ENCODE measurements at regions not wholly inside any gene's neighbourhood (a gene's known extent, or its start where the extent isn't known, plus 50 kb on each side); places are given as distances from the start of the nearest gene placed in this dataset.
A peak's percentile ranks its signal among the peaks of the same experiment; 100 is the strongest.

GRCh38 chr17:77331301-77331864, 190.6 kb downstream of the SEC14L1 start:
- intact Hi-C loops (cut with DNase I) = loop anchor here in 1 of 3 donors (5.0 kb wide), 1 partner anchor 96 kb away; no protein-coding TSS in a partner anchor
- H3K4me3 ChIP-seq = no peak overlapping the region
- ATAC-seq (peak; percentile 82 to 97 (median 92)), DNase-seq (peak; percentile 75 to 99 (median 90)), FAIRE-seq (no peak)
- H3K27me3 ChIP-seq = no peaks in the 10 kb centered on the region
- 14 to 16% methylated on average over 23 of the region's 23 CpGs for WGBS, 2 donors
- H3K36me3 ChIP-seq = no peaks in the 10 kb centered on the region
- H3K4me1 ChIP-seq = no peaks in the 10 kb centered on the region
- peaks cover 0 to 3% (median 0%) of the 10 kb centered on the region in 4 donors for H3K9me3 ChIP-seq
- TF ChIP-seq CTCF (IDR thresholded peaks at IDR 0.05) = peak; percentile 88 to 93 (median 90)
- H3K27ac ChIP-seq = peak overlapping the region in 1 of 4 donors; percentile 2

GRCh38 chr17:77332034-77332971, 191.5 kb downstream of the SEC14L1 start:
- FAIRE-seq (no peak), ATAC-seq (peak in 1 of 4 donors; percentile 8), DNase-seq (peak in 1 of 6 donors; percentile 7)
- H3K4me1 ChIP-seq = no peaks in the 10 kb centered on the region
- WGBS, 2 donors = 72 to 80% methylated on average over 13 of the region's 13 CpGs
- peak overlapping the region in 1 of 4 donors; percentile 2 for H3K27ac ChIP-seq
- TF ChIP-seq CTCF (IDR thresholded peaks at IDR 0.05) = no peak
- no peaks in the 10 kb centered on the region for H3K36me3 ChIP-seq
- intact Hi-C loops (cut with DNase I) = loop anchor here in 1 of 3 donors (5.0 kb wide), 1 partner anchor 95 kb away; no protein-coding TSS in a partner anchor
- peaks cover 0 to 3% (median 0%) of the 10 kb centered on the region in 4 donors for H3K9me3 ChIP-seq
- H3K4me3 ChIP-seq = no peak overlapping the region
- H3K27me3 ChIP-seq = no peaks in the 10 kb centered on the region

- WGBS, 2 donors = 92 to 96% methylated on average over 7 of the region's 7 CpGs
- no peaks in the 10 kb centered on the region for H3K27me3 ChIP-seq
- peaks cover 0 to 3% (median 0%) of the 10 kb centered on the region in 4 donors for H3K9me3 ChIP-seq
- H3K36me3 ChIP-seq = no peaks in the 10 kb centered on the region
- no peak for TF ChIP-seq CTCF (IDR thresholded peaks at IDR 0.05)
- no peak overlapping the region for H3K4me3 ChIP-seq
- no peak for ATAC-seq
- peak in 1 of 6 donors; percentile 4 for DNase-seq
- no peaks in the 10 kb centered on the region for H3K4me1 ChIP-seq
- intact Hi-C loops (cut with DNase I) = loop anchor here in 1 of 3 donors (5.0 kb wide), 1 partner anchor 94 kb away; no protein-coding TSS in a partner anchor
- no peak overlapping the region for H3K27ac ChIP-seq
- FAIRE-seq = no peak
Observed at GRCh38 chr17:77332981-77333685, 192.4 kb downstream of the SEC14L1 start.

GRCh38 chr17:77337150-77337549, 196.4 kb downstream of the SEC14L1 start:
- no peaks in the 10 kb centered on the region for H3K27me3 ChIP-seq
- DNase-seq (peak in 1 of 6 donors; percentile 2), ATAC-seq (no peak), FAIRE-seq (no peak)
- no peak for TF ChIP-seq CTCF (IDR thresholded peaks at IDR 0.05)
- intact Hi-C loops (cut with DNase I) = no loop called here
- H3K4me3 ChIP-seq = no peak overlapping the region
- no peaks in the 10 kb centered on the region for H3K36me3 ChIP-seq
- WGBS, 2 donors = 95 to 98% methylated on average over 2 of the region's 2 CpGs
- no peaks in the 10 kb centered on the region for H3K4me1 ChIP-seq
- no peak overlapping the region for H3K27ac ChIP-seq
- H3K9me3 ChIP-seq = peaks cover 0 to 3% (median 0%) of the 10 kb centered on the region in 4 donors

Data from pancreas (tissue), 10 donors.